ENCODE measurements at regions not wholly inside any gene's neighbourhood (a gene's known extent, or its start where the extent isn't known, plus 50 kb on each side); places are given as distances from the start of the nearest gene placed in this dataset.

- TF ChIP-seq POLR2A (IDR thresholded peaks at IDR 0.05) (no peak), CTCF (IDR thresholded peaks at IDR 0.05) (no peak)
Observed at GRCh38 chr17:33511670-33512069, 218.6 kb upstream of the ASIC2 start.
